Heart right ventricle (tissue), 16 donors: ENCODE measurements at regions not wholly inside any gene's neighbourhood (a gene's known extent, or its start where the extent isn't known, plus 50 kb on each side); places are given as distances from the start of the nearest gene placed in this dataset.

Experiments
- ATAC-seq, 8 donors: fragments of 200-7000 bp; cut with Tn5 transposase; one replicate each; pipeline ENCODE4 v1.9.1; 2020; ENCODE audit warnings: mild to moderate bottlenecking in 8 of 8, moderate library complexity in 8 of 8, moderate number of reproducible peaks in 1 of 8
- DNase-seq, 2 donors: peaks; one replicate each; pipeline ENCODE4 v3.0.0-alpha.2; 2020
- H3K27ac ChIP-seq, 10 donors: fragments of 200-600 bp; sonication (generic) in 2 of 10; one replicate each; pipeline versions ENCODE4 v1.5.0 to v1.8.0; 2020 to 2022; ENCODE audit warnings: mild to moderate bottlenecking in 3 of 10
- H3K27me3 ChIP-seq, 7 donors: fragments of 200-600 bp; one replicate each; pipeline ENCODE4 v1.8.0; 2021 to 2022; ENCODE audit warnings: mild to moderate bottlenecking in 2 of 7
- H3K36me3 ChIP-seq, 9 donors: fragments of 200-600 bp; sonication (generic) in 1 of 9; one replicate each; pipeline versions ENCODE4 v1.5.0 to v1.8.0; 2020 to 2022; ENCODE audit warnings: mild to moderate bottlenecking in 2 of 9
- H3K4me1 ChIP-seq, 9 donors: fragments of 200-600 bp; sonication (generic) in 1 of 9; one replicate each; pipeline versions ENCODE4 v1.5.0 to v1.8.0; 2020 to 2022; ENCODE audit warnings: mild to moderate bottlenecking in 4 of 9
- H3K4me3 ChIP-seq, 10 donors: fragments of 200-600 bp; sonication (generic) in 2 of 10; one replicate each; pipeline versions ENCODE4 v1.5.0 to v1.8.0; 2020 to 2022; ENCODE audit warnings: mild to moderate bottlenecking in 7 of 10, moderate library complexity in 2 of 10
- H3K9me3 ChIP-seq, 11 donors: fragments of 200-600 bp in 10 of 11; sonication (generic) in 2 of 11; one replicate each; pipeline versions ENCODE4 v1.5.0 to v1.8.0; 2013 to 2022; ENCODE audit warnings: mild to moderate bottlenecking in 2 of 11, control low read depth in 1 of 11, moderate library complexity in 1 of 11
- WGBS, 2 donors: extraction: QIAGEN DNeasy Blood & Tissue Kit; methylation state at CpG; one replicate each; pipeline ENCODE4 v1.1.7; 2013; ENCODE audit warnings: inconsistent platforms in 1 of 2; 5-methylcytosine and 5-hydroxymethylcytosine counted together
- intact Hi-C, 10 donors: fragments of 100-400 bp; cut with DNase I; formaldehyde crosslinking; loops; one replicate each; pipeline versions ENCODE4 v1.11.1 to v1.14.2; 2022
- TF ChIP-seq, protein P1 (sequence below), 9 donors: fragments of 200-600 bp; sonication (generic) in 2 of 9; IDR thresholded peaks; one replicate each; pipeline versions ENCODE4 v1.5.0 to v1.8.0; 2021 to 2022; ENCODE audit warnings: antibody characterized with exemption in 9 of 9, mild to moderate bottlenecking in 5 of 9, moderate library complexity in 1 of 9
- donor health status: Arrhythmogenic right ventricular cardiomyopathy.
- donor health status: ischemic (EF 13 %, LVEDD 7.1; RV severe dilation, severe dysfunction).
- donor health status: healthy with polysubstance abuse.
- donor health status: DM: no; HTN: yes; CAD: no.
- donor health status: DM: no; HTN: no; CAD: no.
- donor health status: ischemic (EF 25% LVEDD 6.9; RV normal size, moderate dysfunction).
- donor health status: ischemic (EF 25% LVEDD 5.7; RV mildly dilated, moderate dysfunction).
- donor health status: healthy.
- donor health status: DM: yes; HTN: yes; CAD: no.
- donor health status: Ischemic cardiomyopathy.
- donor health status: ischemic (EF 35%, LVEDD 5.7; RV mildly dilated, moderate dysfunction).
- donor health status: nonischemic (EF 11% LVEDD 7.7; RV severe dilation, severe dysfunction).
- donor health status: DM: yes; HTN: yes; CAD: no.
- donor health status: PGD.
- donor health status: ischemic (EF 29% LVEDD 5.4; RV normal size, mild dysfunction).
- donor health status: nonischemic (EF 23%, LVEDD 6.1; RV moderate dilation, normal function).

DNA sequence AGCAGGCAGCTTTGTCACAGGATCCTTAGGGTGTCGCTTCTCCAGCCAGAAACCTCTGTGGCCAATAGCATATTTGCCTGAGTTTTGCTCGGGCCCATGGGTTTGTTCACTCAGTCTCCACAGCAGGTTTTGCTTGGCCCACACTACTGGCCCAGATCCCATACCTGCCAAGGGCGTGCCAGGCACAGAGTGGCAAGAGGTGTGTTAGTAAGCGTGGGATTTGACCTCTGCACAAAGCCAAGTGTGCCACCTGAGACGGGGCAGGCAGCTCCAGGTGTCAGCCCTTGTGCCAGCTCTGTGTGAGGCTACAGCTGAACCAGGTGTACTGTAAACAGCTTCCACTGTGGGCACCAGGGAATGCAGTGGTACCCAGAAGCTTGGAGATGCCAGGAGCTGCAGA lies 2003.0 kb downstream of the C4orf33 start:
- ATAC-seq (no peak), DNase-seq (no peak)
- intact Hi-C loops = no loop called here
- H3K4me3 ChIP-seq = no peak overlapping the region
- no peaks in the 10 kb centered on the region for H3K4me1 ChIP-seq
- H3K27ac ChIP-seq = no peak overlapping the region
- no peaks in the 10 kb centered on the region for H3K27me3 ChIP-seq
- no peaks in the 10 kb centered on the region for H3K36me3 ChIP-seq
- TF ChIP-seq, protein P1, sequence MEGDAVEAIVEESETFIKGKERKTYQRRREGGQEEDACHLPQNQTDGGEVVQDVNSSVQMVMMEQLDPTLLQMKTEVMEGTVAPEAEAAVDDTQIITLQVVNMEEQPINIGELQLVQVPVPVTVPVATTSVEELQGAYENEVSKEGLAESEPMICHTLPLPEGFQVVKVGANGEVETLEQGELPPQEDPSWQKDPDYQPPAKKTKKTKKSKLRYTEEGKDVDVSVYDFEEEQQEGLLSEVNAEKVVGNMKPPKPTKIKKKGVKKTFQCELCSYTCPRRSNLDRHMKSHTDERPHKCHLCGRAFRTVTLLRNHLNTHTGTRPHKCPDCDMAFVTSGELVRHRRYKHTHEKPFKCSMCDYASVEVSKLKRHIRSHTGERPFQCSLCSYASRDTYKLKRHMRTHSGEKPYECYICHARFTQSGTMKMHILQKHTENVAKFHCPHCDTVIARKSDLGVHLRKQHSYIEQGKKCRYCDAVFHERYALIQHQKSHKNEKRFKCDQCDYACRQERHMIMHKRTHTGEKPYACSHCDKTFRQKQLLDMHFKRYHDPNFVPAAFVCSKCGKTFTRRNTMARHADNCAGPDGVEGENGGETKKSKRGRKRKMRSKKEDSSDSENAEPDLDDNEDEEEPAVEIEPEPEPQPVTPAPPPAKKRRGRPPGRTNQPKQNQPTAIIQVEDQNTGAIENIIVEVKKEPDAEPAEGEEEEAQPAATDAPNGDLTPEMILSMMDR (IDR thresholded peaks at IDR 0.05) = no peak
- WGBS, 2 donors = 83 to 85% methylated on average over 5 of the region's 5 CpGs
- H3K9me3 ChIP-seq = peaks cover 0 to 12% (median 0%) of the 10 kb centered on the region in 11 donors

DNA sequence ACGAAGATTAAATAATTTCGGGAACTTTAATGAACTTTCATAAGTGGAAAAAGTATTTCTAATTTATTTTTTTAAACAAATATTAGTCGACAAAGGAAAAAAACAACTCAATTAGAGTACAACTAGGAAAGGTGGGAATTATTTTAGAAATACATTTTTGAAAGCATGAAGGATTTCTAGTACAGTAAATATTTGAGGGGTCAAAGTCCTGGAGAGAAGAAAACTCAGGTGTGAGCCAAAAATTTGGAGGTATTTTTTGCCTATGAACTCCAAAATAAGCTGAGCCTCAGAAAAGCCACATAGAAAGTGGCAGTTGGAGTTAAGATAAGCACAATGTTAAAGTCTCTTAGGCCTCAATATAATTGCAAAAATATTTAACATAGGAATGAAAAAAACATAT lies 2017.3 kb downstream of the C4orf33 start:
- peaks cover 0 to 4% (median 0%) of the 10 kb centered on the region in 11 donors for H3K9me3 ChIP-seq
- 86 to 87% methylated on average over 3 of the region's 3 CpGs for WGBS, 2 donors
- H3K36me3 ChIP-seq = no peaks in the 10 kb centered on the region
- intact Hi-C loops = no loop called here
- DNase-seq = no peak
- H3K4me3 ChIP-seq = no peak overlapping the region
- H3K4me1 ChIP-seq = no peaks in the 10 kb centered on the region
- TF ChIP-seq, protein P1 (IDR thresholded peaks at IDR 0.05) = no peak
- H3K27ac ChIP-seq = no peak overlapping the region
- ATAC-seq = no peak
- no peaks in the 10 kb centered on the region for H3K27me3 ChIP-seq

DNA sequence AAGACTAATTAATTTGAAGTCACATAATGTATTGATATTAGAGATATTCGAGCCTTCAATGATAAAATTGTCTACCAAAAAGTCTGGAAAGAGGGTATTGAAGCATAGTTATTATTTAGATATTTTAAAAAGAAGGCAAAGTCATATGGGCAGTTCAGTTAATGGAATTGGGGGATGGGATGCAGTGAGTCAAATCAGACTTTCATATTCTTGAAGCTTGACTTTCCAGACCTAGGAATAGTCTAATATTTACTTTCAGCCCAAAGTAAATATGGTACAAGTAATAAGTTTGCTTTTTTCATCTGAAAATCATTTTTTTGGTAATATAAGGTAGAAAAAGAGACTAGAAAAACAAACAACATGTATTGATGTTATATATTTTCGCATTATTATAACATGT lies 2017.8 kb downstream of the C4orf33 start:
- intact Hi-C loops = no loop called here
- DNase-seq = no peak
- no peak overlapping the region for H3K27ac ChIP-seq
- WGBS, 2 donors = 69 to 70% methylated on average over 2 of the region's 2 CpGs
- no peaks in the 10 kb centered on the region for H3K36me3 ChIP-seq
- no peaks in the 10 kb centered on the region for H3K9me3 ChIP-seq
- H3K27me3 ChIP-seq = no peaks in the 10 kb centered on the region
- ATAC-seq = no peak
- no peak overlapping the region for H3K4me3 ChIP-seq
- no peaks in the 10 kb centered on the region for H3K4me1 ChIP-seq
- TF ChIP-seq, protein P1 (IDR thresholded peaks at IDR 0.05) = no peak

DNA sequence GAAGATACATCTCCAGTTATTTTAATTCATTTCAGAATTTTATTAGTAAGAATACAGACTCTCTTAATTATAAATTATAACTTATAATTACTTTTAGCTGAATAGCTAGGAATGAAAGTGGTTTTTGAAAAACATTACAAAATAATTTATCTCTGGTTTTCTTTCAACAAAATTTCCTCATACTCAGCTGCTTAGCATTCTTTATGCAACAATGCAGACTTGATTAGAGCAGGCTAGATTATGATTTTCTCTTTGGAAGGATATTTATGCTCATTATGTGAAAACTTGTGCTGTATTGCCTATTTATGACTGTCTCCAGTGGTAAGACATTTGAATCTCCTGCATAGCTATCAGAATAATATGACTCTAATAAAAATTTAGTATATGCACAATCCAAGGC lies 2023.7 kb downstream of the C4orf33 start:
- ATAC-seq (no peak), DNase-seq (no peak)
- no peaks in the 10 kb centered on the region for H3K9me3 ChIP-seq
- intact Hi-C loops = no loop called here
- no peak overlapping the region for H3K4me3 ChIP-seq
- H3K4me1 ChIP-seq = no peaks in the 10 kb centered on the region
- TF ChIP-seq, protein P1 (IDR thresholded peaks at IDR 0.05) = no peak
- no peak overlapping the region for H3K27ac ChIP-seq
- no peaks in the 10 kb centered on the region for H3K27me3 ChIP-seq
- no peaks in the 10 kb centered on the region for H3K36me3 ChIP-seq

DNA sequence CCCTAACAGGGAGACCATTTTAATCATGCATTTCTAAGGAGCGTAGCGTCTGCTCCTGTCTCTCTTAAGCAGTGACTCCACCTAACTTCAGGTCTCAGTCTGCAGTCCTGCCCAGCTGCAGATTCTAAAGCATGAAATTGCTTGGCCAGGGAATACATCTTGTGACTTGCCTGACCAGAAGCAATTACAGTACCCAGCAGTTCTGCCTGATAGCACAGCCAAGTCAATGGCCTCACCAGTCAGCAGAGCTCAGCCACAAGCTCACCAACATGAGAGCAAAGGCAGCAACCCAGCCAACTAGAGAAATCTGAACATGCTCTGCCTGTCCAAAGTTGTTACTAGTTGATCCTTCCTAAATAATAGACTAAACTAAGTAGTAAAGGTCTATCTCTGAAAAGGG lies 2011.9 kb upstream of the PCDH10 start:
- Histone ChIP-seq H3K4me1 (no peaks in the 10 kb centered on the region), H3K27ac (no peak overlapping the region), H3K4me3 (no peak overlapping the region), H3K27me3 (no peaks in the 10 kb centered on the region), H3K36me3 (no peaks in the 10 kb centered on the region), H3K9me3 (peaks cover 0 to 19% (median 4%) of the 10 kb centered on the region in 11 donors)
- TF ChIP-seq, protein P1 (IDR thresholded peaks at IDR 0.05) = no peak
- DNase-seq (no peak), ATAC-seq (no peak)
- intact Hi-C loops = no loop called here
- 96 to 98% methylated on average over 2 of the region's 2 CpGs for WGBS, 2 donors
